Activated CD8-positive, alpha-beta memory T cell treated with anti-CD3 and anti-CD28 coated beads, Interleukin-2, amount 50 U/mL, for 1 hour (primary cell): ENCODE measurements at regions not wholly inside any gene's neighbourhood (a gene's known extent, or its start where the extent isn't known, plus 50 kb on each side); places are given as distances from the start of the nearest gene placed in this dataset.
A peak's percentile ranks its signal among the peaks of the same experiment; 100 is the strongest.
"Not testable (repeated sequence)": the region's sequence is repeated elsewhere in the genome, so short reads cannot be mapped to it uniquely, and the experiment has no call there.

Source experiments
- DNase-seq: peaks from one replicate; pipeline ENCODE4 v3.0.0-alpha.2; 2020; ENCODE audit errors: extremely low read depth

DNA sequence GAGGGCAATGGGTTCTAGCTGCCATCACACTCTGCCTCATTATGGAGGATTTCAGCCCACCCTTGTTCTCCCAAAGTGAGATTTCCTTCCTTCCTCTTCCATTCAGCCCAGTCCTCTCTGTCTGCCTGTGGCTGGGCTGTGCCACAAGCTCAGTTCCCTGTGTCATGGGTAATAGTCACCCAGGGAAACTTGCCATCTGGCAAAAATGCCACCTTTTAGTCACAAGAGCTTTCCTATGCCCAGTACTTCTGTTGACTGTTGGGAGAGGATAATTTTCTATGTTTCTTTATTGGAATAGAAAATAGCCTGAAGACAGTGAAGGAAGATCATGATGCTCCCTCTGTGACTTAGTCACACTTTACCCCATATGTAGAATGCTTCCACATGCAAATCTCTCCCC is 71.4 kb downstream of the TLR4 start:
- DNase-seq = no peak

DNA sequence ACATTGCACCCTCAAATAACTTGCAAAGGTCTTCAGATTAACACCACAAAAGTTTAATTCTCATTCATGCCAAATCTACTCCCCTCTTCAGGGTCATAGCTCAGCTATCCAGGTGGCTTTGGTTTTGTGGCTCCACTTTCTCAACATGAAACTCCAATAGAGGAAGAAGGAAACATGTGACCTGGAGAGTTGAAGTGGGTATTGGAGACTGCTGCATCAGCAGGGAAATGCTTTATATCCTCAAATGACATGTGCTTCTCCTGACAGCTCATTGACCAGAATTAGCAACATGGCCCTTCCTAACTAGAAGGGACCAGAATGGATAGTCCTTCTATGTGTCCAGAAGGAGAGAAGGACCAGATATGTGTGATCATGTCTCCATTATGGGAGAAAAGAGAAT is 73.6 kb downstream of the TLR4 start:
- DNase-seq = no peak

GRCh38 chr9:117779760-117780159 is 75.6 kb downstream of the TLR4 start:
- DNase-seq = no peak

GRCh38 chr9:117782931-117783788 is 79.0 kb downstream of the TLR4 start:
- peak; percentile 12 for DNase-seq

DNA sequence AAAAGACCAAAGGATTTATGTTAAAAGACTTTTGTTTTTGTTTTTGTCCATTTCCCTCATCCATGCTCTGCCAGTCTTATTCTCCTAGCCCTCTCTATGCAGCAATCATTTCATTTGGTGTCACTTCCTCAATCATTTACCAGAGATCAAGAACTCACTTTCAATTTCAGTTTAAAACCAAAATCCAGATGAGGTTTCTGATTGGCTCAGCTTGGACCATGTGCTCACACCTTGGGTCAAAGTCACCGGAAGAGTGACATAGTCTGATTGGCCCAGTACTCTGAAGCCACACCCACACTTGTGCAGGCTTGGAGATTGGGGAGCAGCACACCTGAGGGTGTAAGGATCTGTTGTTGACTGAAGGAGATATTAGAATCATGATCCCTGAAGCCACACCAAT is 79.6 kb downstream of the TLR4 start:
- no peak for DNase-seq

GRCh38 chr9:117784996-117785395 is 80.8 kb downstream of the TLR4 start:
- DNase-seq = no peak

DNA sequence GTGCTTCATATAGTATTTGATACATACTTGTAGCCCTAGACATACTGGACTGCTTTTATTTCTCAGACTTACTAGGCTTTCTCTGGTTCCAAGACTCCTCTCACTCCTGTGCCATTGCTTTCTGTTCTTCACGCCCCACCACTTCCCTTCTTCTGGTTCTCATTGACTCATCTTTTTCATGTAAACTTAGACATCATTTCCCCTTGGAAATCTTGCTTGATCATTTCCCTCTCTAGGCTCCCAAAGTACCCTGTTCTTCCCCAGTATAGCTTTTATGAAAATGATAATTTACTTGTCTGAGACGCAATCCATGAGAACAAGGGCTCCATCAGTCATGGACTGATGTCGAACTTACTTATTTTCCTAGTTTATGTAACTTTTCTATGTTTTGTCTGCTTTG is 83.5 kb downstream of the TLR4 start:
- no peak for DNase-seq

DNA sequence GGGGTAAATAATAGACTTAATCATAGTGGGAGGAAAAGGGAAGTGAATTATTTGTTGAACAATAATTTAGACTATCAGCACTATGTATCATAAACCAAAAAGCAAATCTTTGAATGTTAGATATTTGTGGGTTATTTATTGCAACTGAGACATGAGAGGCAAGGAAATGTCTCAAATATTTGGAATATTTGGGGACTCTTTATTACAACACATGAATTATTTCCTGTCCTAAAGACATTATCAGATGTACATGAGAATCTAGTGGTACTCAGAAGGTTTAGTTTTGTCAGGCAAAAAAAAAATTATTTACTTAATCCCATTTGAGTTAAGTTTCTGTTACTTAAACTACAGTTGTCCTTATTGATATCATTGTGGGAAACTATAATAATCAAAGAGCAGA is 91.1 kb downstream of the TLR4 start:
- DNase-seq = no peak

DNA sequence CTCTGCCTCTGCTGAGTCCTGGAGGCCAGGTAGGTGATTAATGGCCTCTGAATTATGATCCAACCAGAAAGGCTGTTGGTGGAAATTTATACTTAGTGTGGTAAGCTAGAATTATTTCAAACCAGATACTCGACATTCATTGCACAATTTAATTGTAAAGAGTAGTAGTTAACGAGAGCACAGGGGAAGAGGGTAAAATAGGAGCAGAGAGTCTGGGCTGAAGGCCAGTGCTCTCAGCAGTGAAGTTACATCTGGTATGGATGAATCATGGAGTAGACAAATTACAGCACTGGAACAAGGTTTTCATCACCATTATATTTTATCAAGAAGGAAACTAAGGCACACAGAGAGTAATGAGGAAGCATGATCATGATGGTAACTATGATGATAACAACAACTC is 92.5 kb downstream of the TLR4 start:
- no peak for DNase-seq

DNA sequence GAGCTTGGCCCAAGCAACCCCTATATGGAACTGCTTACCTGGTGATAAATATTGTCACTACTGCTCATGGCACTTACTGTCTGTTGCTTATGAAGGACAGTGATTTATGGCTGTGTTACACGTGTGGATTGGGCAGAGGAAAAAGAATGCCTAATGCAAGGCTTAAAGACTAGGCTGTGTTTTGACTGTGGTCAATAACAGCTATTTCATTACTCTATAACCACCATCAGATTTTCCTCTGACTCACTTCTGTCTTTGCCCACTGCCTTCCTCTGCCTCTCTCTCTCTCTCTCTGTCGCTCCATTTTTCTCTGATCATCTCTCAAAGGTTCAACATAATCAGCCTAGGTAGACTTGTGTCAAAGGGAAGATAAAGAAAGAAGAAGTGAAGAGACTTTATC is 96.2 kb downstream of the TLR4 start:
- no peak for DNase-seq

DNA sequence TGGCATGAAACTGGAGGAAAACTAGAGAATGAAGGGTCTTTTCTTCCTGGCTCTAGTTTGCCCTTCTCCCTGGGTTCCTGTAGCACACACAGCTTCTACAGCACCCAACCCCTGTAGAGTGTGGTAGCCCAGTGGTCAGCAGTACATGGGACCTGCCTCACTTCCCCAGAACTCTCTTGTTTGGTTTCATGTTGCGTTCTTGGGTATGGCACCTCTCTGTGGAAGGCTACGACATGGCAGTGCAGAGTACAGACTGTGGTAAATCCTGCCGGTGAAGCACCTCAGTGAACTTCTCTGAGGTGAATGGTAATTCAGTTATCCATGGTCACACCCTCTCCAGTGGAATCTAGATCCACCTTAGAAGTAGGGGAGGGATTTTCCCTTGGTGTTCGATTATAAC is 105.5 kb downstream of the TLR4 start:
- DNase-seq = no peak

- DNase-seq = no peak
Measured at GRCh38 chr9:117815315-117815714, 111.1 kb downstream of the TLR4 start.

- DNase-seq = no peak
Measured at GRCh38 chr9:117815948-117816347, 111.7 kb downstream of the TLR4 start.

GRCh38 chr9:117821954-117822353 is 117.8 kb downstream of the TLR4 start:
- no peak for DNase-seq

- DNase-seq = no peak
Measured at GRCh38 chr9:117823576-117823975, 119.4 kb downstream of the TLR4 start.

DNA sequence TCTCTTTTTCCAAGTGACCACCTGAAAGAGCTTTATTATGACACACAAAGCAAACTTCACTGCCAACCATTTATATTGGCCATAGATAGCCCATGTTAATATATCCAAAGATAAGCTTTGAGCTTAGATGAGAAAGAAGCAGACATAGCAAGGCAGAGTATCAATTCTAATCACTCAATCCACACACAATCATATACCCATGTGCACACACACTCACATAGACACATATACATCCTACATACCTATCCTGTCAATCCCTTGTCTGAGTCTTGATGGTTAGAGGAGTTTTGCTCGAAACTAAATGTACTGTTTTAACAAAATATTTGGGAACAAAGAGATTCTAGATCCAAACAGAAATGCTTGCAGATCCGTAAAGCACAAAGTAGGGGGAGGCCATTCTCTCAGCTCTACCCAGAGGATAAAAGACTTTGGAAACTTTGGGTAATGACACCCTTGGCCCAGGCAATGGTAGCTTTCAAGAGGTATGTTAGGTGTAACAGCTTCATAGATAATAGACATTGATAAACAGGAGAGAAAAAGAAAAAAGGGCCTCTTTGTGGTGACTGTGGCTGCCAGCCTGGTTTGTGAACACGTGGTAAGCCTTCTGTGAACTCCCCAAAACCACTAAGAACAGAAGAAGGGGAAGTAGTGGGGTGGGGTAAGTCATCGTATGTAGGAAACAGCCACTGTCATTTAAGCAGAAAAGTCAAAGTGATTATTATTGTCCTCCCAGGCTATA is 121.6 kb downstream of the TLR4 start:
- DNase-seq = peak; percentile 9

- DNase-seq = no peak
Measured at GRCh38 chr9:117826837-117827236, 122.6 kb downstream of the TLR4 start.

DNA sequence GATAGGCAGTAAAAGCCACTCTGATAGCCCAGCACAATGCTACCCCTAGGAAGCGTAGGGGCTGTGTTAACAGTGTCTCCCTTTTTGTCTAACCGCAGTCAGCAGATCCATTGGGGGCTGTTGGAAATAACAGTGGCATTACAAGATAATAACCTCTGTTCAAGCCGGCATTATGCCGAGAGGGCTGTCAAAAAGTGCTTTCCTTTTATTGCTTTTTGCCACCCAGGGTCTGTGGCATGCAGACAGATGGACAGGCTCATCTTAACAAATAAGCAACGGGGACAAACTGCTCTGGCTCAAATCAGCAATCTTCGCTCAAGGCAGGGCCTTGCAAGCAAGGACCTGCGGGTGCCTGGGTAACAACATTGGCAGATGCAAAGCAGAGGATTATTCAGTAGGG is 123.3 kb downstream of the TLR4 start:
- no peak for DNase-seq

DNA sequence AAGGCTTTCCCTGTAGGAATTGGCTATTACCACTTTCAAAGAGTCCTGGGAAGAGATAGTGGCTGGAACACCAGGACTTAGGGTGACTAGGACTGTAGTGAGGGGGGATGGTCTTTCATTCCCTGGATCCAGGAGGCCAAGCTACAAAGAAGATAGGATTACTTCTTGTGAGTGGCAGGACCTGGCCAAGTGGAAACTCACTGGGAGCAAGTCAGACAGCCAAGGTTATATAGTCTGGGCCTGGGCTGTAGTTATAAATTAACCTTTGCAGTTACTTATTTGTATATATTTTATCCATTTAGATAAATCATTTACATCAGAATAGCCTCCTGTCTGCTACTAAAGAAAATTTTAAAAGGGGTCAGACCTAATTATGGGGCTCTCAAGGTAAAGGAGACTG is 124.3 kb downstream of the TLR4 start:
- no peak for DNase-seq

GRCh38 chr9:117835798-117836197 is 131.6 kb downstream of the TLR4 start:
- DNase-seq = no peak

DNA sequence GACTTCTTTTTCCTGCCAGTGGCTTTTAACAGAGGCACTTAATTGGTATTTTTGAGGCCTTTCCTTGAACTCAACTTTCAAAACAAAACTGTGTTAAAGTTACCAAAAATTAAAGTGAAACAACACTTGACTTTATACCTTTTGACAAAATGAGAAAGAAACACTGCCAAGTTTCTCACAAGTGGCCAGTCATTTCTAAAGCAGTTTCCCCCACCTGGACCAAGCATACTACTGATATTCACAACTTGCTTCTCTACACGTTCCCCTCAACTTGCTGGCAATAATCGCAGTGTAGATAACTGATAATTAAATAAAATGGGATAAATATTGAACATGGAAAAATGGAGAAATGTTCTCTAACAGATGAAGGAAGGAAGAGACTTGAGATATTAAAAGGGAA is 135.7 kb downstream of the TLR4 start:
- no peak for DNase-seq

GRCh38 chr9:117851836-117852461 is 147.7 kb downstream of the TLR4 start:
- not testable (repeated sequence) for DNase-seq

GRCh38 chr9:117858561-117858960 is 154.4 kb downstream of the TLR4 start:
- DNase-seq = no peak
